GM19025 (cell line): ENCODE measurements at regions not wholly inside any gene's neighbourhood (a gene's known extent, or its start where the extent isn't known, plus 50 kb on each side); places are given as distances from the start of the nearest gene placed in this dataset.

Source experiments
- ATAC-seq: cut with Tn5 transposase; IDR thresholded peaks from one replicate; pipeline ENCODE4 v1.9.1; 2021; ENCODE audit warnings: mild to moderate bottlenecking, low read depth, moderate library complexity; ENCODE audit not compliant: unreplicated experiment

GRCh38 chr2:204090021-204090420 lies 153.5 kb downstream of the ICOS start:
- ATAC-seq = no peak

DNA sequence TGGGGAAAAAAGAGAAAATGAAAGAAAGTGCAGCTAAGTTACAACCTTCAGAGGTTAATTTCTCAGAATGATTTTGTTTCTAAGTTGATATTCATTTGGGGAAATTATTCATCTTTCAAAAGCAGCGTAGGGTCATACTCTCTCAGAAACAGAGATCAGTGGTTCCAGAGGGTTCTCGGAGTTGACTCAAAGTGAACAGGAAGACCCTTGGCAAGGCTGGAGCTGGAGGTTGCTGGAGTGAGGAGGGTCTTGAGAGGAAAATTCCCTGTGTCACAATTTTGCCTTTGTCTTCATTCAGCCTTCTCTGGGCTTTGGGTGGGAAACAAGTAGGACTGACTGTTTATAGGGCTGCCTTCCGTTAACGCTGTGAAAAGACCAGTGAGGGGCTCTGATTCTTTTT lies 168.2 kb downstream of the ICOS start:
- no peak for ATAC-seq

DNA sequence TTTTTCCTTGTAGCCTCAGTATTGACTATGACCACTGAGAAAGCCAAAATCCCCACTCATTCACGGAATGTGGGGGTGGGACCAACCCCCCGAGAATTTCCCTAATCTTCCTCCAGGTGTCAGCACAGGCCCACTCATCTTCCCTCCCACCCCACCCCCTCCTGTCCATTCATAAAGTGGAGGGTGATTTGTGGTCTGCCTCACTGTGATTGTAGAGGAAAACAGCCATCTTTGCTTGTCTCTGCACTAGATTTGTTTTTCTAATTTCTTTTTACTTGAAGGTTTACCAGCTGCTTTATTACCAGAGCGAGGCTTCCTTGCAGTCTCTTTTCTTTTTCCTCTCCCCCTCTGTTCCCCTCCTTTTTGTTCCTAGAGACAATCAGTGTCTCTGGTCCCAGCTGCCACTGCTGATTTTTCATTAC lies 171.8 kb downstream of the ICOS start:
- no peak for ATAC-seq

- no peak for ATAC-seq
Observed at GRCh38 chr2:204108781-204109295, 172.3 kb downstream of the ICOS start.

DNA sequence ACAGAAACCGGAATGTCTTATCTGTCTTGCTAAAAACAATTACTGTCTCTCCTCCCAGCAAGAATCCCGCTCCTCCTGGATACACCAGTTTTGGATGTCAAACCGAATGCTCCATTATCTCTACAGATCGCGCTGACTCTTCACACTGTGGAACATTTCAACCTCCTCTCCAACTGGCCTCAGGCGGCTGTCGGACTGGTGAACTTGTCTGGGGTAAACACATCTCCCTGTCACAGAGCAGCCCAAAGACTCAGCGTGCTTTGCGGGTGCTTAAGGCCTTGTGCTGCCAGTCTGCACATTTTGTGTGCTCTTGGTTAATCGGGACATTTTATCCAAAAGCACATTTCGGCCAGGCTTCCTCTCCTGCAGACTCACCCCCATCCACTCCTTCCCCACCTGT lies 173.1 kb downstream of the ICOS start:
- no peak for ATAC-seq

DNA sequence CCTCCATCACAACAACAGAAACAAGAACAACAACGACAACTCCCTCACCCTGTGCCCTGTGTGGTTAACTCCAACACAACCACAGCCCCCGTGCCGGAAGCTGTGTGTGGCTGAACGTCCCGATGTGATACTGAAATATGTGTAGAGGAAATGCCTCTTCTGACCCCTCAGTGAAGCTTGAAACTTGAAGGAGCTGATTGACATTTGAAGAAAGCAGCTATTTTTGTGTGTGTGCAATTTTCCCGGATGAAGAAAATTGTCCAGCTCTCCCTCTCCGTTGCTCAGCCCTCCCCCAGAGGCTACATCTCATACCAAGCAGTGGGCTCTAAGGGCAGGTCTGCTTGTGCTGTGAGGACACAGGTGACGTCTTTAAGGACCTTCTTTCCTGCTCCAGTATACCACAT lies 173.8 kb downstream of the ICOS start:
- ATAC-seq = peak; percentile 84

DNA sequence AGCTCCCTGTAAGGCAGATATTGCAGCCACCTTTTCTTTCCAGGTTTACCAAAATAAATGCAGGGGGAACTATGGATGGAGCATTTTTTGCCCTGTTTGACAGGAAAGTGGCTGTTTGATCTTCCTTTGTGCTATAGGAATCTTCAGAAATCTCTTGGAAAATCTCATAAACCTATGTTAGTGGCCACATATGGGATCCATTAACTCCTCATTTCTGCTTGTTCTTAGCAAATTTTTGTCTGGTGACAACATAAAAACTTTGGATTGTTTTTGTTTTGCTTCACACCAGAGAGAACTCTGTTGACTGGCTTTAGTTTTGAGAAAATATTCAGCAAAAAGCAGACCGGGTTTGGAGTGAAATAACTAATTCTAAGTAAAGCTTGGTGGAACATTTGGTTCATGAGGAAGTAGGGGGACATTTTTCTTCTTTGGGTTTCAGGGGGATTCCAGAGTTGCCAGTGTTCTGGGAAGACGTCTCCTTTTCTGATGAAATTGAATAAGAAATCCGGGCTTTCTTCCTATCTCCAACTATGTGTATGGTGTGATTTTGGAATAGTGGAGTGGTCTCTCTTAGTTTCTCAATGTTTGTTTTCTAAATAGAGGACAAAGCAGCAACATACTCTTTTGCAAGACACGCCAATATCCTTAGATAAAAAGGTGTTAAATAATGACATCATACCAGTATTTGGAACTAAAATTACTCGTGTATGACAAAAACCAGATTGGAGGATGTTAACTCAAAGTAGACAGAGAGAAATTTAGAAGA lies 174.4 kb downstream of the ICOS start:
- no peak for ATAC-seq

DNA sequence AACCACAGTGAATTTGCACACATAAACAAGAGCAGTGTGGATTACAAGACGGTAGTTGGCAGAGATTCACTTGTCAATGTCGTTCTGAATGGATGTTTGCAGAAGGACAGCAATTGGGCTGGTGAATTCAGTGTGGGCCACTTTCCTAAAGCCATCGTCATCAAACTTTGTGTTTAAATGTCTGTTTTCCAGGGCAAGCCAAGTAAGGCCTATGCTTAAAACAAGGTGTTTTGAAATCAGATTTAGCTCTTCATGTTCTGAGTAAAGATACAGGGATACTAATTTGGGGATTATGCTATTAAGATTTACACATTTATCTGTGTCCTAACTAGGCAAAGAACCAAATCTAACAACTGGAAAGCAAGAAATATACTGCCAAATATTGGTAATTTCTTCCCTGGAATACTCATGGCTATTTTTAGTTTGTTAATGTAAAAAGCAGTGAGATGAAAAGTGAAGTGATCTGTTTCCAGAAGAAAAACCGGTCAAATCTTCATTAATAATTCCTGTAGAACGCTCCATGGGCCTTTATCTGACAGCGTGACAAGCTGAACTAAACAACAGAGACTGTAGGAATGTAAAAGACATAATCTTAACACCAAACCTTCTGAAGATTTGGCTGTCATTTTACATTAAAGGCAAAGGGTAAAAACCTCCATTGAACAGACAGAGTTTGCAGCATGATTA lies 175.7 kb downstream of the ICOS start:
- ATAC-seq = no peak

DNA sequence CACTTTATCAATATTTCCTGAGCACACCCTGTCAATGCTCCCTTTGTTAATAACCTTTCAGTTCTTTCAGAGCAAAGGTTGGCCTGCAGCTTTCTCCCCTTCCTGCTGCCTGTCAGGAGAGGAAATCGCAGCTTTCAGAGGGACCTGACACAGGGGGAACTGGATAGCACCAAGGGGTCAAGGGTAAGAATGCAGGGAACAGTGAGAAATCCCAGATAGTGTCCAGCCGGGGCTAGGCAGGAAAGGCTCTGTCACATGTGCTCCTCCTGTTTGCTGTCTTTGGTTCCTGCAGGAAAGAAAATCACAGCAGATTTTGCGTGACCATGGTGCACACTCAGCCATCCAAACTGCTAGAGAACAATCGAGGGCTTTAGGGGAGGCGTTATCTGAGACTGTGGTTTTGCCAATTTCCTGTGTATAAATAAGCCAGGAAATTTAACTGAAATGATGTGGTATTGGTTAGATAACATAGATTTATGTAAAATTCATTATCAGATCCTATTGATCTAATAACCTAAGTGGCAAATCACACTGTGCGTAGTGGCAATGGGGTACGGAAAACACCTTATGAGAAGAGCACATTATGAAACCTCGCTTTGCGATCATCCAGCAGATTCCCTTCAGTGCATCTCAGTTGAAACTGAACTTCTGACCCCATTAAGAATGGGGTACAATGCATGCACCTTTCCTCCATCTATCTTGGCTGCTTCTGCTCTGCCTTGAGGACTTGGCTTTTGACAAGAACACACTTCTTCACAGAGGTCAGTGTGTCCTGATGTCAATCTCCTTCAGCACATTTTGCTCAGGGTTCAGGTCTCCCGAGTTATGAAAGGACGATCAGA lies 178.0 kb downstream of the ICOS start:
- no peak for ATAC-seq

- ATAC-seq = no peak
Observed at GRCh38 chr2:204115137-204116056, 178.8 kb downstream of the ICOS start.

DNA sequence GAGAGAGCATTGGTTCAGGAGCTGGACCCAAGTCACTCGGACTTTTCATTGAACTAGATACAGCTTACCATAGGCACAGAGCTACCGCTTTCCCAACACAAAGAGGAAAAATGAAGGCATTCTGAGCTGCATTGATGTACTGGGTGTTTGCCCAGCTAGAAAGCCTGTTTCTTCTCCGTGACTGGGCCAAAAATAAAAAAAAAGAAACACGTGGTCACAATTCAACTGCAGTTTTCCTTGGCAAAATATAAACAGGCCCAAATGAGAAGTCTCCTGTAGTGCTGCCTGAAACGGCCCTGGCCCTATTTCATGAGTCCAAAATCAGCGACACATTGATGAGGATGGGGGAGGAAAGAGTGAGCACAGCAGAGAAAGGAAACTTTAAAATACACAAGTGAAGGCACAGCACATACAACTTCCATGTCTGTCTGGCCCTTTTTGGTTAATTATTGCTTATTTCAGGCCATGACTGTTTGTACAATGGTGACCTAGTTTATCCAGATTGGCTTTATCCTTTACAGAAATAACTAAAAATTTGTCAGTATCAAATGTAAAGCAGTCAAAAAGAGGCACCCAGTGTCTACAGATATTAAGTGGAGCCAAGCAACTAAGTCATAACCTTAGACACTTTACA lies 179.7 kb downstream of the ICOS start:
- no peak for ATAC-seq

DNA sequence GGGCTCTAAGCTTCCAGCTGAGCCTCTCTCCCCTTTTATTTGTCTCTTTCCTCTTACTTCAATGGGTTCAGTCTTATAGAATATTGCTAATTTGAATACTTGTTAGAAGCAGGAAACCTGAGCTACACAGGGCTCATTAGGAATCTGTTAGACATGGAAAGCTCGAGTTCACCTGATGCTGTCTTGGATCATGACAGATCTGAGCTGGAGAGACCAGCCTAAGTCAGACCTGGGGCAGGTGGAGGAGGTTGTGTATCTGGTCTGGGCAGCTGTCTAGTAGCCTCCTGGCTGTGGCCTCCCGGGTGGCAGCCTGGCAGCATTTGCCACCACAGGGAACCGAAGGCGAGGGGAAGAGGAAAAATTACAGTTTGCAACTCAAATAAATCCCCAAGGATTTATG lies 185.9 kb downstream of the ICOS start:
- ATAC-seq = no peak

- no peak for ATAC-seq
Observed at GRCh38 chr2:204124140-204124750, 187.7 kb downstream of the ICOS start.

DNA sequence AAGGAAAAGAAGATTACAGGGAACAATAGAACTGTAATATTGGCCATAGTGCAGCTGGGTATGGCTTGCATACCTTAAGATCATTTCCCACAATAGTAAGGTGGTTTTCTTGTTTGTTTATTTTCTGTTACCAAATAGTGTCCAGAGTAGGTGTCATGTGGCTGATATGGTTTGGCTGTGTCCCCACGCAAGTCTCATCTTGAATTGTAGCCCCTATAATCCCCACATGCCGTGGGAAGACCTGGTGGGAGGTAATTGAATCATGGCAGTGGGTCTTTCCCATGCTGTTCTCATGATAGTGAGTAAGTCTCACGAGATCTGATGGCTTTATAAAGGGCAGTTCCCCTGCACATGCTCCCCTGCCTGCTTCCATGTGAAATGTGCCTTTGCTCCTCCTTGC lies 190.1 kb downstream of the ICOS start:
- ATAC-seq = no peak

DNA sequence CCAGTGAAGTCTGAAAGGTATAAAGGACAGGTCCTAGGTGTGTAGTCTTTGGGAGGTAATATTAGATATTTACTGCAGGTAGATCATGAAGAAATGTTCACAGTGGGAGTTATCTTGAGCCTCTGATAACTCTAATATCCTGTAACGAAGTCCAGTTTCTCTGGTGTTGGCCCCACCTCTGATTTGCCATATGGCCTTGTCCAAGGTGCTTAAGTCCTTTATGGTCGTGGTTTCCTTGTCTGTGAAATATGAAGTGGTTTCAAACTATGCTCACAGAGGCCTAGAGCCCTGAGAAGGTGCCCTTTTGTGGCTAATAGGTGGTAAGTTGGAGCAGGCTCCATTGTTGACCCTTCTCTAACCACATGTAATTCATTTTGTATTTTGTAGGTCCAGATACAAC lies 190.7 kb downstream of the ICOS start:
- ATAC-seq = no peak

DNA sequence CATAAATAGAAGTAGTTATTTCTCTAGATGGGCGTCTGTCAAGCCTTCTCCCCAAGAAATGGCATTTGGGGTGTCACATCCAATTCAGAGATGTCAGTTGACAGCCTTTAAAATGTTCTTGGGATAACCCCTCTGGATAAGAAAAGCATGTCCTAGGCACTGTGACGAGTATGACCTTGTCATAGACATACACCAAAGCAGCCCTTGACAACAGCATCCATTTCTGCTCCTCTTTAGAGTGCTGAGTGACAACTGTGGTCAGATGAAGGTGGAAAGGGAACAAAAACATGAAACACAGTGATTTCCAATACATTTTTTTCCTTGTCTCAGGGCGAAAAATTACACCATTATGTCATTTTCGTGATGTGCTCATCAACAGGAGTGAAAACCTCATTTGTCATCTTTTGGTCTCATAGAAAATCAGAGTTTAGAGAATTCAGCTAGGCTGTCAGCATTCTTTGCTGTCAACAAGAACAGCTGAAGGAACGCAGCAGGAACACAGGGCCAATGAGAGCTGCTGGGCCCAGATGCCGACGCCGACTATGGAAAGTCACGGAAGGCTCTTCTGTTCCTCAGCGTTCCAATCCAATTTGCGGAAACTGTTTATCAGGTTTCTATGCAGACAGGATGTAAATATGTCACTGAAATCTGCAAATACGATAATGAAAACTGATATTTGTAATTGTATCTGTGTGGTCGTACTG lies 193.2 kb downstream of the ICOS start:
- ATAC-seq = no peak

DNA sequence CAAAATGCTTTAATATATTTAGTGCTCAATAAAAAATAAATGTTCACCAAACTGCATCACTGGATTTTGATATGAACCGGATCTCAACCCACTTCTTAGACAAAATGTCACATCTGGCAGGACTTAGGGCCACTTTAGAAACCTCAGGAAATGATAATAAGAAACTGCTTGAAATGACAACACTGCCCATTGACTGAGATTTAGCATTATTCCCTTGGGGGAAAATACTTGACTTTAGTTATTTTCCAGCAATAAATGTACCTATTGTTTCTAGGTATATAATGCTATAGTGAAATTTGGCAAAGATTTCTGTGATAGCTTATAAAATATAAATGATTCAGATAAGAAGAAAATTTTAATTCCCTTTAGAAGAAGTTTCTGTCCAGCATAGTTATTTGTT lies 195.1 kb downstream of the ICOS start:
- ATAC-seq = no peak

DNA sequence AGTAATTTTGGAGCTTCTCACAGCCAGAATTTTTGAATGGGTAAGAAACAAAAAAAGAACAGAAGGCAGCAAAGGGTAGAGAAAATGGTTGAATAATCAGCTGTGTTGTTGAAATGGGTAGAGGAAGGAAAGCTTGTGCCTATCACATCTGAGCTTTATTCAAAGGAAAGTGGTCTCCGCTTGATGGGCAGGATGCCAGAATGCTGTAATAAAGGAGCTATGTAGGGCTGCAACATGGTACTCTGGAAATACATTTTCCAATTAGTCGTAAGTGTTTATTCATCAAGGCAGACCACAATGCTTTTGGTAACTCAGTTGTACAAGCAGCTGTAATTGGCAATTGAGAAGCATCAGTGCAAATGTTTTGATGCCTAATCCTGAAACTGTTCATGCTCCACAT lies 196.9 kb downstream of the ICOS start:
- ATAC-seq = no peak

DNA sequence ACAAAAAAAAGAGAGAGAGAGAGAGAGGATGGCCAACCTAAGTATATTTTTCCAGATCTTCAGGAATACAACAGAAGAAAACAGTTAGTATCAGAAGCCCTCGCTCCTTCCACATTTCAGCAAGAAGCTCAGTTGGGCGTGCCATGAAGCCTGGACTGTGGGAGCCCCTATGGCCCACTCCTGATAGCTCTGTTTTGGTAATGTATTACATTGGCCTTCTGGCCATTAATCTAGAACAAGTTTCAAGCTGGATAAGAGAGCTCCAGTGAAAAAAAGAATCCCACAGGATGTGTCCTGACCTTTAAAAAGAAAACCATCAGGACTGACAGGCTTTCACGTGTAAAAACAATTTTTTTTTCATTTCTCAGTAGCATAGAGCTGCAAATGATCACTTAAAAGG lies 197.9 kb downstream of the ICOS start:
- no peak for ATAC-seq
